Mucosa of descending colon (tissue), 3 donors: ENCODE measurements at regions not wholly inside any gene's neighbourhood (a gene's known extent, or its start where the extent isn't known, plus 50 kb on each side); places are given as distances from the start of the nearest gene placed in this dataset.

Experiments
- ATAC-seq: fragments of 200-7000 bp; cut with Tn5 transposase; one replicate; pipeline ENCODE4 v1.9.1; 2020; ENCODE audit warnings: mild to moderate bottlenecking, moderate library complexity
- DNase-seq, 3 donors: peaks; one replicate each; pipeline ENCODE4 v3.0.0-alpha.2; 2020
- H3K36me3 ChIP-seq: fragments of 200-600 bp; one replicate; pipeline ENCODE4 v1.8.0; 2021; ENCODE audit warnings: low read depth, mild to moderate bottlenecking
- H3K4me1 ChIP-seq: fragments of 200-600 bp; one replicate; pipeline ENCODE4 v1.8.0; 2021; ENCODE audit warnings: low read depth, mild to moderate bottlenecking
- H3K4me3 ChIP-seq: fragments of 200-600 bp; one replicate; pipeline ENCODE4 v1.8.0; 2021; ENCODE audit warnings: mild to moderate bottlenecking
- H3K9me3 ChIP-seq: fragments of 200-600 bp; one replicate; pipeline ENCODE4 v1.8.0; 2021; ENCODE audit warnings: mild to moderate bottlenecking
- CTCF ChIP-seq: fragments of 200-600 bp; IDR thresholded peaks from one replicate; pipeline ENCODE4 v1.8.0; 2022; ENCODE audit warnings: antibody characterized with exemption, mild to moderate bottlenecking
- intact Hi-C, 2 donors: fragments of 100-400 bp; cut with DNase I in 1 of 2; cut with micrococcal nuclease in 1 of 2; formaldehyde crosslinking; loops; one replicate each; pipeline versions ENCODE4 v1.11.0 to v1.11.1; 2022; cut with DNase I, micrococcal nuclease
- donor health status: DM: no; HTN: no; CAD: no; lungs with moderate emphysema.
- donor health status: DM: no; HTN: no; CAD: no.
- donor health status: DM: no; HTN: yes; CAD: no.

- Histone ChIP-seq H3K9me3 (peaks cover 4% of the 10 kb centered on the region), H3K4me1 (no peaks in the 10 kb centered on the region), H3K36me3 (no peaks in the 10 kb centered on the region), H3K4me3 (no peak overlapping the region)
- TF ChIP-seq CTCF = no peak
- peak in 1 of 3 donors; percentile 8 for DNase-seq
- intact Hi-C loops = loop anchor here in 1 of 2 donors (10.0 kb wide), 1 partner anchor 179 kb away; no protein-coding TSS in a partner anchor
- ATAC-seq = no peak
Measured at GRCh38 chr20:12925863-12926793, 82.6 kb upstream of the SPTLC3 start.

GRCh38 chr20:12927489-12927888 is 81.3 kb upstream of the SPTLC3 start:
- no peak for TF ChIP-seq CTCF
- no peaks in the 10 kb centered on the region for H3K36me3 ChIP-seq
- intact Hi-C loops = loop anchor here in 1 of 2 donors (10.0 kb wide), 1 partner anchor 177 kb away; no protein-coding TSS in a partner anchor
- H3K9me3 ChIP-seq = no peaks in the 10 kb centered on the region
- no peak overlapping the region for H3K4me3 ChIP-seq
- no peak for ATAC-seq
- no peaks in the 10 kb centered on the region for H3K4me1 ChIP-seq
- DNase-seq = no peak

GRCh38 chr20:12928358-12928754 is 80.4 kb upstream of the SPTLC3 start:
- Histone ChIP-seq H3K4me1 (no peaks in the 10 kb centered on the region), H3K4me3 (no peak overlapping the region), H3K9me3 (no peaks in the 10 kb centered on the region), H3K36me3 (no peaks in the 10 kb centered on the region)
- ATAC-seq (no peak), DNase-seq (no peak)
- intact Hi-C loops = loop anchor here in 1 of 2 donors (10.0 kb wide), 1 partner anchor 176 kb away; no protein-coding TSS in a partner anchor
- no peak for TF ChIP-seq CTCF

- DNase-seq (no peak), ATAC-seq (peak; percentile 14)
- intact Hi-C loops = loop anchor here in 1 of 2 donors (10.0 kb wide), 1 partner anchor 176 kb away; no protein-coding TSS in a partner anchor
- Histone ChIP-seq H3K4me3 (no peak overlapping the region), H3K9me3 (no peaks in the 10 kb centered on the region), H3K36me3 (no peaks in the 10 kb centered on the region), H3K4me1 (no peaks in the 10 kb centered on the region)
- no peak for TF ChIP-seq CTCF
Measured at GRCh38 chr20:12928755-12929401, 79.9 kb upstream of the SPTLC3 start.

- no peak for DNase-seq
- no peak overlapping the region for H3K4me3 ChIP-seq
- intact Hi-C loops = no loop called here
Measured at GRCh38 chr20:12936020-12936419, 72.8 kb upstream of the SPTLC3 start.

More at GRCh38 chr20:12936020-12936419, 72.8 kb upstream of the SPTLC3 start:
- TF ChIP-seq CTCF = no peak
- H3K36me3 ChIP-seq = no peaks in the 10 kb centered on the region
- ATAC-seq = peak; percentile 16
- no peaks in the 10 kb centered on the region for H3K4me1 ChIP-seq
- no peaks in the 10 kb centered on the region for H3K9me3 ChIP-seq
